ENCODE measurements at regions not wholly inside any gene's neighbourhood (a gene's known extent, or its start where the extent isn't known, plus 50 kb on each side); places are given as distances from the start of the nearest gene placed in this dataset.

DNA sequence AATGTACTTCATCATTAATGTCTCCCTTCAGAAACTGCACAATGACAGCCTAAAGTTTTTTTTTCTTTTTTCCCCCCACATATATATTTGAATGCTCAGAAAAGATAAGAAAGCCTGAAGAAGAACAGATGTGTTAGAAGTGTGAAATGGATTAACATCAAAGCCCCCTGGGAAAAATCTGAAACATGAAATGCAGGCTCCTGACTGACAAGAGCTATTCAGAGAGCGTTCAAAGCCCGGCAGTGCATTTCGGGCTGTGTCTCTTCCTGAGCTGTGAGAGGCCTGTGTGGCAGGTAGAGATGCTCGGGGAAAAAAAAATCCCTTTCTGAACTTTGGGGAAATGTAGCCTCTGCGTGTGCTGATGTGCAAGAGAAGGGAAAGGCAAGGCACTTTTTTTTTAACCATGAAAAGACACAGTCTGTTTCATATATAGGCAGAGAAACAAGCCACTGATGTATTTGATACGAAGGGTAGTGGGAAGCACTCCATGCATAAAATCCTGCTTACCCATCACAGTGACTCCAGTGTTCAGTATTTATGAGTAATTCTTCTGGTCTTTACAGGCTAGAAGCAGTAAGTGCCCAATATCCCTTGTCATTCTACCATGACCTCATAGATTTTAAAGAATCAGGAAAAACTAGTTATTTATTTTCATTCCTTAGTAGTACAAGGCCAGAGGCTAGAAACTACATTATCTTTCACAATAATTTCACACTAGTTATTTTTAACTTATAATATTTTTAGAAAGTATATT is 1574.2 kb upstream of the PIK3C3 start (continued):
- no peak for TF ChIP-seq JUND (IDR thresholded peaks at IDR 0.05)
- TF ChIP-seq HNF4G (IDR thresholded peaks at IDR 0.05), result no peak
- no peak for TF ChIP-seq FOXA1 (IDR thresholded peaks at IDR 0.05)

DNA sequence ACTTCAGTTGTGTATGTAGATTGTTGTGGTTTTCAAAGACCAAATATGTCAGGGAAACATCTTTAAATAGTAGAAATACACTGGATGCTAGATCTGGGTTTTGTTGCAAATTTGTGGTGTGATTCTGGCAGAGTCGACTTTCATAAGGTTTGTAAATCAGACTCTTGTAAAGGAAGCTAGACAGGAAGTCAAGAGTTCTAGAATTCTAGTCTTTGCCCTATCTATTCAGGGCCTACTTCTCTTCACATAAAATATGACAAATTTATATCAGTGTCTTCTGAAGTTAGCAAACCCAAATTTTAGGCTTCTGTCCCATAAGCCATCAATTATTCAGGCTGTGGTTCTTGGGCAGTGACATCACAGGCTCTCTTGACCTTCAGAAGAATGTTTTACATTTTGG is 1579.2 kb upstream of the PIK3C3 start:
- Histone ChIP-seq H3K36me3 (ENCODE audit: control insufficient read depth in 4 of 4, insufficient read depth in 3 of 4, low read depth in 1 of 4, low read length in 3 of 4) (no peaks in the 10 kb centered on the region), H3K27ac (ENCODE audit: low read depth in 1 of 2, low read length in 2 of 2) (no peak overlapping the region), H3K4me1 (ENCODE audit: control insufficient read depth in 4 of 4, insufficient read depth in 4 of 4, low read length in 3 of 4) (no peaks in the 10 kb centered on the region), H3K9ac (ENCODE audit: low read depth in 1 of 2, low read length in 2 of 2) (no peak overlapping the region), H3K4me3 (ENCODE audit: low read depth in 1 of 3, low read length in 3 of 3) (no peak overlapping the region), H3K9me3 (ENCODE audit: control insufficient read depth in 4 of 4, low read length in 3 of 4) (no peaks in the 10 kb centered on the region), H3K27me3 (ENCODE audit: control insufficient read depth in 4 of 4, insufficient read depth in 4 of 4, low read length in 3 of 4) (no peaks in the 10 kb centered on the region)
- WGBS, result 59% methylated on average over 1 of the region's 1 CpG
- TF ChIP-seq, protein P1, sequence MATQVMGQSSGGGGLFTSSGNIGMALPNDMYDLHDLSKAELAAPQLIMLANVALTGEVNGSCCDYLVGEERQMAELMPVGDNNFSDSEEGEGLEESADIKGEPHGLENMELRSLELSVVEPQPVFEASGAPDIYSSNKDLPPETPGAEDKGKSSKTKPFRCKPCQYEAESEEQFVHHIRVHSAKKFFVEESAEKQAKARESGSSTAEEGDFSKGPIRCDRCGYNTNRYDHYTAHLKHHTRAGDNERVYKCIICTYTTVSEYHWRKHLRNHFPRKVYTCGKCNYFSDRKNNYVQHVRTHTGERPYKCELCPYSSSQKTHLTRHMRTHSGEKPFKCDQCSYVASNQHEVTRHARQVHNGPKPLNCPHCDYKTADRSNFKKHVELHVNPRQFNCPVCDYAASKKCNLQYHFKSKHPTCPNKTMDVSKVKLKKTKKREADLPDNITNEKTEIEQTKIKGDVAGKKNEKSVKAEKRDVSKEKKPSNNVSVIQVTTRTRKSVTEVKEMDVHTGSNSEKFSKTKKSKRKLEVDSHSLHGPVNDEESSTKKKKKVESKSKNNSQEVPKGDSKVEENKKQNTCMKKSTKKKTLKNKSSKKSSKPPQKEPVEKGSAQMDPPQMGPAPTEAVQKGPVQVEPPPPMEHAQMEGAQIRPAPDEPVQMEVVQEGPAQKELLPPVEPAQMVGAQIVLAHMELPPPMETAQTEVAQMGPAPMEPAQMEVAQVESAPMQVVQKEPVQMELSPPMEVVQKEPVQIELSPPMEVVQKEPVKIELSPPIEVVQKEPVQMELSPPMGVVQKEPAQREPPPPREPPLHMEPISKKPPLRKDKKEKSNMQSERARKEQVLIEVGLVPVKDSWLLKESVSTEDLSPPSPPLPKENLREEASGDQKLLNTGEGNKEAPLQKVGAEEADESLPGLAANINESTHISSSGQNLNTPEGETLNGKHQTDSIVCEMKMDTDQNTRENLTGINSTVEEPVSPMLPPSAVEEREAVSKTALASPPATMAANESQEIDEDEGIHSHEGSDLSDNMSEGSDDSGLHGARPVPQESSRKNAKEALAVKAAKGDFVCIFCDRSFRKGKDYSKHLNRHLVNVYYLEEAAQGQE (IDR thresholded peaks at IDR 0.05), result no peak
- DNase-seq (ENCODE audit: low spot score), result no peak

DNA sequence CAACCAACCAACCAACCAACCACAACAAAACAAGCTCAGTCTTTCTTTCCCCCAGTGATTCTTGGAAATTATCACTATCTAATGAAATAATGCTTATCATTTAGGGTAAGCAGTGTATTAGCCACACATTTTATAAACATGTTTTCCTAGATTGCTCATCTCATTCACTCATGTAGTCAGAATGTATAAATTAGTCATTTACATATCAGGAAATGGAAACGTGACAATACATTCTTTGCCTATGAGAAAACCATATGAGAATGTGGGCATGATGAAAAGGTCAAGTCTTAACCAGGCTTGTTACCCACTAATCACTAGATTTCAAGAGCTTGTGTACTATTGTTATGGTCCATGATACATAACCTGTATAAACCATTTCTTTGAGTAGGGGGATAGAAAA is 1583.4 kb upstream of the PIK3C3 start:
- Histone ChIP-seq H3K4me1 (ENCODE audit: control insufficient read depth in 4 of 4, insufficient read depth in 4 of 4, low read length in 3 of 4) (no peaks in the 10 kb centered on the region), H3K27me3 (ENCODE audit: control insufficient read depth in 4 of 4, insufficient read depth in 4 of 4, low read length in 3 of 4) (no peaks in the 10 kb centered on the region), H3K36me3 (ENCODE audit: control insufficient read depth in 4 of 4, insufficient read depth in 3 of 4, low read depth in 1 of 4, low read length in 3 of 4) (no peaks in the 10 kb centered on the region), H3K27ac (ENCODE audit: low read depth in 1 of 2, low read length in 2 of 2) (no peak overlapping the region), H3K9ac (ENCODE audit: low read depth in 1 of 2, low read length in 2 of 2) (no peak overlapping the region), H3K4me3 (ENCODE audit: low read depth in 1 of 3, low read length in 3 of 3) (no peak overlapping the region), H3K9me3 (ENCODE audit: control insufficient read depth in 4 of 4, low read length in 3 of 4) (no peaks in the 10 kb centered on the region)
- WGBS, result 56% methylated on average over 1 of the region's 1 CpG
- no peak for DNase-seq (ENCODE audit: low spot score)
- TF ChIP-seq GABPA (IDR thresholded peaks at IDR 0.05 in 1 of 2, conservative IDR thresholded peaks at IDR 0.05 in 1 of 2) (no peak), EGR1 (IDR thresholded peaks at IDR 0.05; ENCODE audit: low read depth in 2 of 2) (no peak), HNF4A (conservative IDR thresholded peaks at IDR 0.05) (no peak), FOXA2 (IDR thresholded peaks at IDR 0.05) (no peak), HNF4G (IDR thresholded peaks at IDR 0.05) (no peak), NR2F2 (IDR thresholded peaks at IDR 0.05) (no peak), FOXA1 (IDR thresholded peaks at IDR 0.05) (no peak), JUND (IDR thresholded peaks at IDR 0.05) (no peak), YY1 (IDR thresholded peaks at IDR 0.05) (no peak), RXRA (IDR thresholded peaks at IDR 0.05) (no peak), TAF1 (conservative IDR thresholded peaks at IDR 0.05) (no peak), RAD21 (IDR thresholded peaks at IDR 0.05) (no peak), SP1 (IDR thresholded peaks at IDR 0.05) (no peak)
- TF ChIP-seq, protein P2, sequence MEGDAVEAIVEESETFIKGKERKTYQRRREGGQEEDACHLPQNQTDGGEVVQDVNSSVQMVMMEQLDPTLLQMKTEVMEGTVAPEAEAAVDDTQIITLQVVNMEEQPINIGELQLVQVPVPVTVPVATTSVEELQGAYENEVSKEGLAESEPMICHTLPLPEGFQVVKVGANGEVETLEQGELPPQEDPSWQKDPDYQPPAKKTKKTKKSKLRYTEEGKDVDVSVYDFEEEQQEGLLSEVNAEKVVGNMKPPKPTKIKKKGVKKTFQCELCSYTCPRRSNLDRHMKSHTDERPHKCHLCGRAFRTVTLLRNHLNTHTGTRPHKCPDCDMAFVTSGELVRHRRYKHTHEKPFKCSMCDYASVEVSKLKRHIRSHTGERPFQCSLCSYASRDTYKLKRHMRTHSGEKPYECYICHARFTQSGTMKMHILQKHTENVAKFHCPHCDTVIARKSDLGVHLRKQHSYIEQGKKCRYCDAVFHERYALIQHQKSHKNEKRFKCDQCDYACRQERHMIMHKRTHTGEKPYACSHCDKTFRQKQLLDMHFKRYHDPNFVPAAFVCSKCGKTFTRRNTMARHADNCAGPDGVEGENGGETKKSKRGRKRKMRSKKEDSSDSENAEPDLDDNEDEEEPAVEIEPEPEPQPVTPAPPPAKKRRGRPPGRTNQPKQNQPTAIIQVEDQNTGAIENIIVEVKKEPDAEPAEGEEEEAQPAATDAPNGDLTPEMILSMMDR (IDR thresholded peaks at IDR 0.05; ENCODE audit: low read depth, low read length, missing input control), result no peak
- TF ChIP-seq, protein P1 (IDR thresholded peaks at IDR 0.05), result no peak
- TF ChIP-seq, protein P3, sequence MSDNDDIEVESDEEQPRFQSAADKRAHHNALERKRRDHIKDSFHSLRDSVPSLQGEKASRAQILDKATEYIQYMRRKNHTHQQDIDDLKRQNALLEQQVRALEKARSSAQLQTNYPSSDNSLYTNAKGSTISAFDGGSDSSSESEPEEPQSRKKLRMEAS (IDR thresholded peaks at IDR 0.05), result no peak
- TF ChIP-seq, protein P4, sequence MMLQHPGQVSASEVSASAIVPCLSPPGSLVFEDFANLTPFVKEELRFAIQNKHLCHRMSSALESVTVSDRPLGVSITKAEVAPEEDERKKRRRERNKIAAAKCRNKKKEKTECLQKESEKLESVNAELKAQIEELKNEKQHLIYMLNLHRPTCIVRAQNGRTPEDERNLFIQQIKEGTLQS (IDR thresholded peaks at IDR 0.05), result no peak
- TF ChIP-seq, protein P5, sequence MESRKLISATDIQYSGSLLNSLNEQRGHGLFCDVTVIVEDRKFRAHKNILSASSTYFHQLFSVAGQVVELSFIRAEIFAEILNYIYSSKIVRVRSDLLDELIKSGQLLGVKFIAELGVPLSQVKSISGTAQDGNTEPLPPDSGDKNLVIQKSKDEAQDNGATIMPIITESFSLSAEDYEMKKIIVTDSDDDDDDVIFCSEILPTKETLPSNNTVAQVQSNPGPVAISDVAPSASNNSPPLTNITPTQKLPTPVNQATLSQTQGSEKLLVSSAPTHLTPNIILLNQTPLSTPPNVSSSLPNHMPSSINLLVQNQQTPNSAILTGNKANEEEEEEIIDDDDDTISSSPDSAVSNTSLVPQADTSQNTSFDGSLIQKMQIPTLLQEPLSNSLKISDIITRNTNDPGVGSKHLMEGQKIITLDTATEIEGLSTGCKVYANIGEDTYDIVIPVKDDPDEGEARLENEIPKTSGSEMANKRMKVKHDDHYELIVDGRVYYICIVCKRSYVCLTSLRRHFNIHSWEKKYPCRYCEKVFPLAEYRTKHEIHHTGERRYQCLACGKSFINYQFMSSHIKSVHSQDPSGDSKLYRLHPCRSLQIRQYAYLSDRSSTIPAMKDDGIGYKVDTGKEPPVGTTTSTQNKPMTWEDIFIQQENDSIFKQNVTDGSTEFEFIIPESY (IDR thresholded peaks at IDR 0.05), result no peak

All from liver (tissue), 8 donors.